Renal cortex interstitium (tissue), 11 donors: ENCODE measurements at regions not wholly inside any gene's neighbourhood (a gene's known extent, or its start where the extent isn't known, plus 50 kb on each side); places are given as distances from the start of the nearest gene placed in this dataset.
"Not testable (repeated sequence)": the region's sequence is repeated elsewhere in the genome, so short reads cannot be mapped to it uniquely, and the experiment has no call there.

Experiments
- DNase-seq, 11 donors: peaks; one replicate each; pipeline ENCODE4 v3.0.0-alpha.2; 2013; ENCODE audit warnings: low read depth in 9 of 11, low spot score in 4 of 11; ENCODE audit errors: extremely low read depth in 1 of 11

DNA sequence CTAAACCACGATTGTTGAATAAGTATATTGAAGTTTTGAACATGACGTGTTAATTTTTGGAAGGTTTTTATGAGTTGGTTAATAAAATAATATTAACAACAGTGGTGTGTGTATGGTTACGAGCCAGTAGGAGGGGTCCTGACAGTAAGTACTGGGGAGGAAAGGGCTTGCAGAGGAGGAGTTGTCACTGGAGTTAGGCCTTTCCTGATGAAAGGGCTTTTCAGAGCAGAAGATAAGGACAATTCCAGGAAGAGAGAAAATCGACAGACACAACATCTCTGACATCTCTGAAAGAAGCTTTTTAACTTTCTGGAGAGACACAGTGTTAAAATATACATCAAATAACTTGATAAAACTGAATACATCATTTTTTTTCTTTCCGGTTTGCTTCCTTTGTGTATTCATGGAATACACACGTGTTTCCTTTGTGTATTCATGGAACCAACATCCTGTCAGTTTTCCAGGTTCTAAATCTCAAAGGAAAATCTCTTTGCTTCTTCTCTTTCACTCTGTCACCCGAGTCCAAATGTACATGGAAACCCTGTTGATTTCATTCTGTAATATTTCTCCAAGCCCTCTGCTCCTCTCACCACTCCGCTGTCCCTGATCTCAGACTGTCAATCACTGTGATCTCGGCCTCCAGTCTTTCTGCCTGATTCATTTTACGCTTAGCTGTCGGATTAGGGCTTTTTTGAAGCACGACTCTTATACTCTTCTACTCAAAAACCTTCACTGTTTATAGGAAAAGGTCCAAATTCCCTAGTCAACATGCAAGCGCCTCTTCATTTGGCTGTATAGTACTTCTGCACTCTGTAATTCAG is 374.4 kb downstream of the DLEU7 start:
- no peak for DNase-seq

DNA sequence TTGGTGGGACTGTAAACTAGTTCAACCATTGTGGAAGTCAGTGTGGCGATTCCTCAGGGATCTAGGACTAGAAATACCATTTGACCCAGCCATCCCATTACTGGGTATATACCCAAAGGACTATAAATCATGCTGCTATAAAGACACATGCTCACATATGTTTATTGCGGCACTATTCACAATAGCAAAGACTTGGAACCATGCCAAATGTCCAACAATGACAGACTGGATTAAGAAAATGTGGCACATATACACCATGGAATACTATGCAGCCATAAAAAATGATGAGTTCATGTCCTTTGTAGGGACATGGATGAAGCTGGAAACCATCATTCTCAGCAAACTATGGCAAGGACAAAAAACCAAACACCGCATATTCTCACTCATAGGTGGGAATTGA is 370.4 kb downstream of the DLEU7 start:
- DNase-seq, result not testable (repeated sequence)

DNA sequence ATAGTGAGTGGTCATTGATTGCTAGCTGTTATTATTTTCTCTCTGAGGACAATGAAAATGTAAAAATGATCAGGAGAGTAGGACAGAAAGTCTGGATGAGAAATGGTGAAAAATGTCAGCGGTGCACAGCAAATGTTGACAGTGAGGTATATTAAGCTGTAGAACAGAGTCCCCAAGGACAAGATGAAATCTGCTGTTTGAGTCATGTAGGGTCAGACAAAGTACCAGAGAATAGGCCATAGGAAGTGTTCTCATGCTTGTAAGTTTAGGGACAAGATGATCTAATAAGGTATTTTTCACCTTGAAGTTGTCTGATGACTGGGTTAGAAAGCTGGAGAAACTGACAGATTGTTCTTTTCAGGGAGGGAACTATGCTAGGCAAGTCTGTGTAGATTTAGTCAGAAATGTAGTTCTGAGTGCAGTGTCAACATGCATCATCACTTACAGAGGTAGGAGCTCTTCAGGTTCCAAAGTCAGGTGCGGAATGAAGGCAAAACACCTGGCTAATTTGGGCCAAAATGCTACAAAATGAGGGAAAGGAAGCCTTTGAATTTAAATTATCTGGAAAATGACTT is 369.3 kb downstream of the DLEU7 start:
- no peak for DNase-seq

DNA sequence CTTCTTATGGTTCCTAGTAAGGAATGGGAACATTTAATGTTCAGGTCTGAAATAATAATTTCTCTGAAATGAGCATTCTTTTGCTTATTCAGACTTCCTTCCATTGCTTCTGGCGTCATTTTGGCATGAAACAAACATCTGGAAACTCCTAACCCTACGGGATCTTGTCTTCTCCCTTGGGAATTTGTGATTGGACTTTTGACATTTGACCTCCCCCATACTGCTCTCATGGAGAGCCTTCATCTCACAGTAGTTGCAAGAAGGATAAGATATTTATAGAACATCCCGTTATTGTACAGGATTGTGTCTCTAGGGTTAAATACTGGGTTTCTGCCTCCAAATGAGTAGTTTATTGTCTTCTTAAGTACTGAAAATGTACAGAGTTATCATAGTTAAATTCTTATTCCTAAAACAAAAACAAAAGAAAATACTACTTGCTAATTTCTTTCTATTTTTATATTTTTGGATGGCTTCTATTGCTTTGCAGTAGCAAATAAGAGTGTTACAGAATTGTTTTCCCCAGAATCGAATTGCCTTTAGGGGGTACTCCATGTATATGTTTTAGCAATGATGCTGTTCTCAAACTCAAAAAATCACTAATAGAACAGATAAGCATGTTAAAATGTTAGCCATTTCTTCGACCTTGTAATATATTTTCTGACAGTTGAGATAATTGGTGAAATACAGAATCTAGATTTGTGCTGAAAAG is 366.8 kb downstream of the DLEU7 start:
- no peak for DNase-seq

DNA sequence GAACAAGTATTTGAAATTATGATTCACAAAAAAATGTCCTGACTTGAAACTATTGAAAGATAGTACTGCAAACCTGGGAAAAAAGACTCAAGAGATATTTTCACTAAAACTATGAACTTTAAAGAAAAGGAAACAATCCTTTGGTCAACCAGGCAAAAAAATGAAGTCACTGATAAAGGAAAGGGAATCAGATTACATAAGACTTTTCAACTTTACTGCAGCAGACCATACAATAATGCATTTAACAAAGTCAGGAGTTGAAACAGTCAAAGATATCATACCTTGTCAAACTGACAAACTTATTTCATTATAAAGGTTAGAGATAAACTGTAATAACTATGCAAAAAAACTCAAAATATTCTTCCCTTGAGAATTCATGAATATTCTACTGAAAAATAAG is 361.6 kb downstream of the DLEU7 start:
- DNase-seq, result no peak

DNA sequence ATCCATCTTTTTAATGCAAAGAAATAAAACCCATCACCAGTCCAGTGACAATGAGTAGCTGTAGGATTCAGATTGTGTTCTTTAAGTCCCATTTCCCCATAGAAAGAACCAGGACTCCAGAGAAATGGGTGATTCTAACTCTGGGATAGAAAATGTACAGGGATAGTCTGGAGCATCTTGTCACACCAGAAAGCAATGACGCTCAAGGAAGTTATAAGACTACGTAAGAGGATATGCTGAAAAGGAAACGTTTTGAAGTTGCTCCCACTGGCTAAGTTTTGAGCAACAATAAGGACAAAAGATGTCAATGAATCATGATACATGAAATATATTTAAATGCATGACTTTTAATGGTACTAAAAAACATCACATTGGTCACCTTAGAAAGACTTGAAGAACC is 360.1 kb downstream of the DLEU7 start:
- no peak for DNase-seq

DNA sequence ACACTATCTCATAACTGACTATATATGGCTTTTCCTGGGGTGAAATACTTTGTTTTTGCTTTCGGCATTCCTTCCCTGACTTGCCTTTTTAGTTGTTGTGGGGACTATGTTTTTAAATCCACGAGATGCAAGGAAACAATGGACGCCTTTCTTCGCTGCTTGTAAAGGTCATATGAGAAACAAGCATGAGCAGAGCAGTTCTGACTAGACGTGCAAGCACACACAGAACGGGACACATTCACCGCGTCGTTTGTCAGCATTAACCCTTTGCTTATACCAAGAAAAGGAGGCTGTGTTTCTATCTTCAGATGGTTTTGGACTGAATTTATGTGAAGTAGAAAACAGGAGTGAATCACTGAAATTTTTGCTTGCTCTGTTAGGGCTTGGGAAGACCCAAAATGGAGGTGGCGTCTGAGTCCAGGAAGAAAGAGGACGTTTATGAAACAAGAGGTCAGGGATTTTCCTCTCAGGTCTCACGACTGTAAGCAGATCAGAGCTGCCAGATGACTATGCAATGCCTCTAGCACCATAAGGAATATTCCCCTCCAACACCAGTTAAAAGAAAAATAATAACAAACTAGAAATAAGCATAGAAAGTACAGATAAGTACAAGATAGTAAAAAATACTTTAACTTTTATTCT is 358.9 kb downstream of the DLEU7 start:
- no peak for DNase-seq

DNA sequence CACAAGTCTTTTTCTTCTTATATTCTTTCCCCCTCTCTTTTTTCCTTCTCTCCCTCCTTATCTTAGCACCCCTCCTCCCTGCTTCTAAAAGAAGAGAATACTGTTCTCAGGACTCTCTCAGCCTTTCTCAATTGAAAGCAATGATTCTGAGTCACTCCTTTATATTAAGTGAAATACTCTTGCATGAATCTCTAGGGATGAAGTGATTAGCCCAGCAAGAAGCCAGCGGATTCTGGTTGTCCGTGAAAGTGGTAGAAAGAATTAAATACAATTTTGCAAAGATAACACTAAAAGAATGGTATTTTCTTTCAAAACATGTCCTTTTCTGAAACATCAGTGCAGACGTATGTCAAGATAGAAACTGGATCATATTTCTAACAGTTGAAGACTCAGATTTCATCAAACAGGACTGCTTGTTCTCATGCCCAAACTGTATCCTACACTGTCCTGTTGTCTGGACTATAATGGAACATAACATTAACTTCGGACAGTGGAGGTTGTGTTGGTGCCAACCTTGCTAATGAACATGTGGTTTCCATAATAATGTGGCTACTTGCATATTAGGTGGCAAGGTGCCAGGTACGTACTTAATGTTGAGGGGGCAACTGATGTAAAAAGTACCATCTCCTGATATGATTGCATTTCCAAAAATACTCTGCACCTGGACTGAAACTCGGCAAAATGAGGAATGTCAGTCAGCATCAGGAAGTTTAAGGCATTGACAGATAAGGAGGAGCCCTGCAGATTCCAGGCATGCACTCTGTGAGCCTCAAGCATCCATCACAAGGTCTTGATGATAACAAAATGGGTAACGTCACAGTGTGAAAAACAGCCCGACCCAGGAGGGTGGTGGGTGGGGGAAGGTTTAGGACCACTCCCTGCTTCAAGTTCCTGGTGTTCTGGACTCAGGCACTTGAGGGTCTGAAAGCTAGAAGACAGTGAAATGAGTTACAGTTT is 357.2 kb downstream of the DLEU7 start:
- DNase-seq, result no peak

DNA sequence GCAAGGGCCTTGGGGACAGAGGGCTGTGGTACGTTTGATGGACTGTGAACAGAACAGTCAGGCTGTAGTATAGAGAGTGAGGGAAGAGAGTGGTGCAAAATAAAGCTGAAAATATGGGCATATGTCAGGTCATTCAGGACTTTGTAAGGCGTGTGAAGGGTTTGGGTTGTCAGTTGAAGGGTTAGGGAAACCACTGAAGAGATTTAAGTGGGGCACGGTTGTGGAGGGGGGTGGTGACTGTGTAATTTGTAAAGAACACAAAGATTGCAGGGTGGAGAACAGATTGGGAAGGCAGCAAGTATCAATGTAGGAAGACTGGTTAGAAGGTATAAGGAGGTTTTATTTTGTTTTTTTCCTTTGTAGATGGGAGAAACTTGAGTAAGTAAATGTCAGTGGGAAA is 349.8 kb downstream of the DLEU7 start:
- no peak for DNase-seq

DNA sequence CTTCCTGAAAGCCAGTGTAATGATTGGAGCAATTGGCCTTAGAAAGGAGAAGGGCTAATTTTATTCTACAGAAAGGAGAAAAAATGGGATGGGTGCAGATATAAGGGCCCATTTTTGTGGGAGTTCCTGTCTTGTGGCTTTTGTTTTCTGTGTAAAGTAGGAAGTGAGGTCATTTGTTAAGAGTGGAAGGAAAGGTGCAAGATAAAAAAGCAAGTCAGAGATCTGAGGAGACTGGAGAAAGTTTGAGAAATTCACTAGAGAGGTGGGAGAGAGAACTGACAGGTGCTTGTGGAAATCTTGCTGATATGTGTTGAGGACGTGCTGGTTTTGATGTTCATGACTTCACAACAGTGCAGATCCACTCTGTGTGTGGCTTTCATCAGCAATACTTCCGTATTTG is 349.4 kb downstream of the DLEU7 start:
- DNase-seq, result no peak

DNA sequence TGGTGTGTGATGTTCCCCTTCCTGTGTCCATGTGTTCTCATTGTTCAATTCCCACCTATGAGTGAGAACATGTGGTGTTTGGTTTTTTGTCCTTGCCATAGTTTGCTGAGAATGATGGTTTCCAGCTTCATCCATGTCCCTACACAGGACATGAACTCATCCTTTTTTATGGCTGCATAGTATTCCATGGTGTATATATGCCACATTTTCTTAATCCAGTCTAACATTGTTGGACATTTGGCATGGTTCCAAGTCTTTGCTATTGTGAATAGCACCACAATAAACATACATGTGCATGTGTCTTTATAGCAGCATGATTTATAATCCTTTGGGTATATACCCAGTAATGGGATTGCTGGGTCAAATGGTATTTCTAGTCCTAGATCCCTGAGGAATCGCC is 340.3 kb downstream of the DLEU7 start:
- DNase-seq, result not testable (repeated sequence)

DNA sequence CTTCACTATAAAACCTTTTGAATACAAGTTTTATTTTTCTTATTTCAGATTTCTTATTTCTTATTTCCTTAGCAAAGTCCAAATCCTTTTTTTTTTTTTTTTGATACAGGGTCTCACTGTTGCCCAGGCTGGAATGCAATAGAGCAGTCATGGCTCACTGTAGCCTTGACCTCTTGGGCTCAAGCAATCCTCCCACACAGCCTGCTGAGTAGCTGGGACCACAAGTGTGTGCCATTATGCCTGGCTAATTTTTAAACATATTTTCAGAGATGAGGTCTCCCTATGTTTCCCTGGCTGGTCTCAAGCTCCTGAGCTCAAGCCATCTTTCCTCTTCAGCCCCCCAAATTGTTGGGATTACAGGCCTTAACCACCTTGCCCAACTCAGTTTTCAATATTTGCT is 334.3 kb downstream of the DLEU7 start:
- DNase-seq, result no peak

DNA sequence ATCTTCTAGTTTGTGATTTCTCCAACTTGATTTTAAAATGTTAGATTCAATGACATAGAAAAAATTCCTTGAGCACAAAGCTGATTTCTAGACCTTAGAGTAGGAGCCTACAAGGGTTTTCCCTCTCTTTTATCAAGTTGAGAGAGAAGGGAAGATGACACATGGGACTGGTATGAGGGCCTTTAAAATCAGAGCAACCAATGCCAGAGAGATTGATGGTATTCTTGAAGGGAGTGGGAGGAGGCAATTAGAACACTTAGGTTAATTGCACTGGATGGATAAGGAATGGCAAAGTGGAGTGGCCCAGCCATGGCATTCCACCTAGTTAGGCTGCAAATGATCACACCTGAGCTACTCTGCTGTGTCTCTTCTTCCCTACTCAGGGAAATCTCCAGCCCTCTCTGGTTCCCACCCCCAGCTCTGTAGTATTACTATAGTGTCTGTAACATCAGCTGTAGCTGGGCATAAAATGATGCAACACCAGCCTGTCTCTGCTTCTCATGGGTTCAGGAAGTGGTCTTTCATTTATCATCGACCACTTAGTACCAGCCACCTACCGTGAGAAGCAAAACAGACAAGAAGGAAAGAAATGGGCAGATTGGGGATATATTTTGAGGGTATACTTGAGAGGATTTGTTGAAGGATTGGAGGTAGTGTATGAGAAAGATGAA is 333.6 kb downstream of the DLEU7 start:
- no peak for DNase-seq

DNA sequence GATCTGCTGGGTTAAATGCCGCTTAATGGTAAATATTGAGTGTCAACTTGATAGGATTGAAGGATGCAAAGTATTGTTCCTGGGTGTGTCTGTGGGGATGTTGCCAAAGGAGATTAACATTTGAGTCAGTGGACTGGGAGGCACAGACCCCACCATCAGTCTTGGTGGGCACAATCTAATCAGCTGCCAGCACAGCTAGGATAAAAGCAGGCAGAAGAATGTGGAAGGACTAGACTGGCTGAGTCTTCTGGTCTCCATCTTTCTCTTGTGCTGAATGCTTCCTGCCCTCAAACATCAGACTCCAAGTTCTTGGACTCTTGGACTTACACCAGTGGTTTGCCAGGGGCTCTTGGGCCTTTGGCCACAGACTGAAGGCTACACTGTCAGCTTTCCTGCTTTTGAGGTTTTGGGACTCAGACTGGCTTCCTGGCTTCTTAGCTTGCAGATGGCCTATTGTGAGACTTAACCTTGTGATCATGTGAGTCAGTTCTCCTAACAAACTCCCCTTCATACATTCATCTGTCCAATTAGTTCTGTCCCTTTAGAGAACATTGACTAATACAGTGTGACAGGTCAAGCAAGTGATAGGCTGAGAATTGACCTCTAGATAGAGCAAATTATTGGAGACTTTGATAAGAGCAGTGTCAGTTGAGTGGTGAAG is 332.5 kb downstream of the DLEU7 start:
- DNase-seq, result not testable (repeated sequence)

DNA sequence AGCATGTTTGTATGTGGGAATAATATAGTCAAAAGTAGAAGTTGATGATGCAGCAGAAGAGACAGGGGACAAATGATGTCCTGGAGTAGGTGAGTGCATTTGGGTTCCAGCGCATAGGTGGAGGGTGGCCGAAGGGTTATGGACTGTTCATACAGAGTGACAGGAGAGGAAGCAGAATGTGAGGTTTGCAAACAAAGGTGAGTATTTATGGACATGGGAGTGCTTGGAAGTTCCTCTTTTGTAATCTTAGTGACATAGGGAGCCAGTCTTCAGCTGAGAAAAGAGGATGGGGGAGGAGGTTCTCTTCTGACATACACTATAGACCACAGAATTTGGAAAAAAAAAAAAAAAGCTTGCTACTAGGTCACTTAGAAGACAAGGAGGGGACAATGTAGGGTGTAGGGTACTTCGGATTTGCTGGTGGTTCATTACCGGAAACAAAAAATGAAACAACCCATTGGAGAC is 331.6 kb downstream of the DLEU7 start:
- no peak for DNase-seq

DNA sequence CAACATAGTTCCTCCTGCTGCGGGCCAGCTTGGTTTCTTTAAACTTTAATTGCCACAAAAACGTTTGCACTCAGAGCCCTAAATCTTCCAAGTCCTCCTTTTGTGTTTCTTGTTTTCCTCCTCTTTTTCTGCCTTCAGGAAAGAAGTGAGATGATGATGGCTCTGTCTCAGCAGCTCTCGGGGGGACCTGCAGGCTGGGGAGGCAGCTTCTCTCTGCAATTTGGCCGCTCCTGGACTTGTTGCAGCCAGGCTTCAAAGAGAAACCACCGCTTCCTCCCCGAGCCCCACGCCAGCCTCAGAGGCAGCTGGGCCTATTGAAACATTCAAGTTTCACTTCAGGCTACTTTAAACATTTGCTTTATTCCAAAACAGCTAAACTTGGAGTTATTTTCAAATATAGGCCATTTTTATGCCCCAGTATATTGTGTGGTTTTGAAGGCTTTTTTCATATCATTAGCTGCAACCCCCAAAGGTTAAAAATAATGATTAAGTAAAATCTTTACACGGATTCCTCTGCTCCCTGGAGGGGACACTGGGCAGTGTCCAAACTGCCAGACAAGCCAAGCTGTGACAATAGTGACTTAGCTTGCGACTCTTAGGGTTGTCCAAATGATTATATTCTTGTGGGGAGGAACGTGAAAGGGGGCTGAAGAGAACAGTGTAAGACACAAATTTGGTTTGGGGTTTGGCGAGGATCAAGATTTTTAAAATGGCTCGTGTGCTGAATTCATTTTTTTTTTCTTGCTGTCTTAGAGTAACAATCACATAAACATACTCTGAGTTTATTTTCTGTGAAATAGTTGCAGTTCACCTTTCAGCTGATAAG is 330.8 kb downstream of the DLEU7 start:
- DNase-seq, result no peak
